Motor neuron (in vitro differentiated cells): ENCODE measurements at regions not wholly inside any gene's neighbourhood (a gene's known extent, or its start where the extent isn't known, plus 50 kb on each side); places are given as distances from the start of the nearest gene placed in this dataset.

Experiments used
- ATAC-seq, 8 experiments: fragments of 200-7000 bp; cut with Tn5 transposase; replicated peaks in 6 of 8; 2 replicates each; pipeline ENCODE4 v1.8.0; 2021; ENCODE audit warnings: mild to moderate bottlenecking in 8 of 8, moderate library complexity in 8 of 8
- H3K27ac ChIP-seq, 2 donors: fragments of 250-450 bp; sonication (Bioruptor Pico); 2 replicates each; pipeline ENCODE4 v1.9.0; 2021; ENCODE audit warnings: antibody characterized with exemption in 2 of 2, mild to moderate bottlenecking in 2 of 2, moderate library complexity in 1 of 2
- H3K4me1 ChIP-seq, 2 donors: fragments of 250-450 bp; sonication (Bioruptor Pico); replicated peaks in 1 of 2; 2 replicates each; pipeline ENCODE4 v1.6.1; 2021; ENCODE audit warnings: antibody characterized with exemption in 2 of 2, mild to moderate bottlenecking in 2 of 2, moderate library complexity in 1 of 2
- H3K4me3 ChIP-seq, 5 donors: fragments of 250-450 bp; sonication (Bioruptor Pico); 2 replicates each; pipeline ENCODE4 v1.9.0; 2021; ENCODE audit warnings: antibody characterized with exemption in 5 of 5, mild to moderate bottlenecking in 5 of 5, moderate library complexity in 4 of 5
- WGBS, 10 experiments: fragments of 450-650 bp; shearing (Covaris generic); methylation state at CpG; one replicate each; pipeline ENCODE4 v1.0.0; 2022; 5-methylcytosine and 5-hydroxymethylcytosine counted together
- in situ Hi-C, 9 experiments: fragments of 400-800 bp; cut with MboI; loops; one replicate each; pipeline ENCODE4 v1.15.0; 2021; ENCODE audit warnings: low sequenced_read_pairs in 9 of 9, low pct_unique_long_range_greater_than_20kb in 2 of 9; ENCODE audit not compliant: unreplicated experiment in 9 of 9

GRCh38 chr21:20537130-20537529, 461.1 kb upstream of the NCAM2 start:
- no peak for ATAC-seq

GRCh38 chr21:20538039-20538658, 460.1 kb upstream of the NCAM2 start:
- Histone ChIP-seq H3K27ac (no peak overlapping the region), H3K4me1 (no peaks in the 10 kb centered on the region), H3K4me3 (no peak overlapping the region)
- in situ Hi-C loops: no loop called here
- WGBS, 10 experiments: 20 to 100% methylated on average over 1 to 4 of the region's 5 CpGs; no CpG with 5 or more reads in 8 of the 10 experiments
- no peak for ATAC-seq

More at GRCh38 chr21:20537130-20537529, 461.1 kb upstream of the NCAM2 start:
- 56 to 100% (median 100%) methylated on average over 1 of the region's 1 CpG; no CpG with 5 or more reads in 3 of the 10 experiments for whole genome bisulfite sequencing, 10 experiments
- Histone ChIP-seq H3K4me3 (no peak overlapping the region), H3K4me1 (no peaks in the 10 kb centered on the region), H3K27ac (no peak overlapping the region)
- in situ Hi-C loops: no loop called here

- ATAC-seq: no peak
- H3K4me1 ChIP-seq: no peaks in the 10 kb centered on the region
- H3K27ac ChIP-seq: no peak overlapping the region
- in situ Hi-C loops: no loop called here
- H3K4me3 ChIP-seq: no peak overlapping the region
- 51 to 100% (median 89%) methylated on average over 1 to 10 of the region's 10 CpGs for WGBS, 10 experiments
Observed at GRCh38 chr21:20545454-20545853, 452.8 kb upstream of the NCAM2 start.

GRCh38 chr21:20551939-20552338, 446.3 kb upstream of the NCAM2 start:
- in situ Hi-C loops: no loop called here
- no peaks in the 10 kb centered on the region for H3K4me1 ChIP-seq
- no peak overlapping the region for H3K4me3 ChIP-seq
- ATAC-seq: no peak
- WGBS, 10 experiments: 0 to 100% (median 86%) methylated on average over 1 of the region's 1 CpG; no CpG with 5 or more reads in 5 of the 10 experiments
- no peak overlapping the region for H3K27ac ChIP-seq

- in situ Hi-C loops: no loop called here
- no peak overlapping the region for H3K27ac ChIP-seq
- 15 to 100% (median 97%) methylated on average over 1 to 3 of the region's 3 CpGs; no CpG with 5 or more reads in 1 of the 10 experiments for WGBS, 10 experiments
- ATAC-seq: peak in 1 of 8 experiments; percentile 94
- H3K4me1 ChIP-seq: no peaks in the 10 kb centered on the region
- no peak overlapping the region for H3K4me3 ChIP-seq
Observed at GRCh38 chr21:20554785-20555184, 443.4 kb upstream of the NCAM2 start.

GRCh38 chr21:20570824-20571232, 427.4 kb upstream of the NCAM2 start:
- in situ Hi-C loops: no loop called here
- peak in 2 of 8 experiments; percentile 49 to 92 for ATAC-seq
- no peaks in the 10 kb centered on the region for H3K4me1 ChIP-seq
- WGBS, 10 experiments: 0 to 80% (median 43%) methylated on average over 1 to 2 of the region's 2 CpGs; no CpG with 5 or more reads in 2 of the 10 experiments
- H3K4me3 ChIP-seq: no peak overlapping the region
- H3K27ac ChIP-seq: no peak overlapping the region

GRCh38 chr21:20572582-20572981, 425.6 kb upstream of the NCAM2 start:
- H3K4me3 ChIP-seq: no peak overlapping the region
- WGBS, 10 experiments: 6 to 97% (median 90%) methylated on average over 2 to 4 of the region's 4 CpGs
- in situ Hi-C loops: no loop called here
- no peaks in the 10 kb centered on the region for H3K4me1 ChIP-seq
- ATAC-seq: no peak
- no peak overlapping the region for H3K27ac ChIP-seq

- Histone ChIP-seq H3K27ac (no peak overlapping the region), H3K4me1 (no peaks in the 10 kb centered on the region), H3K4me3 (no peak overlapping the region)
- no peak for ATAC-seq
- WGBS, 10 experiments: 10 to 100% (median 79%) methylated on average over 1 of the region's 1 CpG; no CpG with 5 or more reads in 2 of the 10 experiments
- in situ Hi-C loops: no loop called here
Observed at GRCh38 chr21:20581361-20581760, 416.8 kb upstream of the NCAM2 start.

GRCh38 chr21:20591284-20591683, 406.9 kb upstream of the NCAM2 start:
- in situ Hi-C loops: no loop called here
- 0 to 100% (median 83%) methylated on average over 1 of the region's 1 CpG; no CpG with 5 or more reads in 1 of the 10 experiments for WGBS, 10 experiments
- ATAC-seq: peak in 2 of 8 experiments; percentile 39 to 64
- no peak overlapping the region for H3K27ac ChIP-seq
- no peaks in the 10 kb centered on the region for H3K4me1 ChIP-seq
- H3K4me3 ChIP-seq: no peak overlapping the region

GRCh38 chr21:20592463-20592862, 405.7 kb upstream of the NCAM2 start:
- ATAC-seq: peak in 2 of 8 experiments; percentile 75 to 76
- in situ Hi-C loops: no loop called here
- H3K4me1 ChIP-seq: no peaks in the 10 kb centered on the region
- no peak overlapping the region for H3K4me3 ChIP-seq
- H3K27ac ChIP-seq: no peak overlapping the region

GRCh38 chr21:20603236-20603635, 395.0 kb upstream of the NCAM2 start:
- ATAC-seq: no peak
- in situ Hi-C loops: no loop called here
- 33 to 100% (median 85%) methylated on average over 1 to 3 of the region's 3 CpGs for WGBS, 10 experiments

GRCh38 chr21:20611008-20611407, 387.2 kb upstream of the NCAM2 start:
- peak in 5 of 8 experiments; percentile 47 to 93 (median 78) for ATAC-seq
- Histone ChIP-seq H3K27ac (no peak overlapping the region), H3K4me3 (no peak overlapping the region), H3K4me1 (no peaks in the 10 kb centered on the region)
- in situ Hi-C loops: no loop called here
- 0 to 100% (median 58%) methylated on average over 1 to 4 of the region's 4 CpGs; no CpG with 5 or more reads in 1 of the 10 experiments for WGBS, 10 experiments

More at GRCh38 chr21:20603236-20603635, 395.0 kb upstream of the NCAM2 start:
- Histone ChIP-seq H3K27ac (no peak overlapping the region), H3K4me3 (no peak overlapping the region), H3K4me1 (no peaks in the 10 kb centered on the region)

- H3K4me1 ChIP-seq: no peaks in the 10 kb centered on the region
- peak in 2 of 8 experiments; percentile 73 to 86 for ATAC-seq
- H3K27ac ChIP-seq: no peak overlapping the region
- 40 to 100% (median 63%) methylated on average over 1 to 2 of the region's 2 CpGs; no CpG with 5 or more reads in 7 of the 10 experiments for WGBS, 10 experiments
- H3K4me3 ChIP-seq: no peak overlapping the region
- in situ Hi-C loops: no loop called here
Observed at GRCh38 chr21:20613654-20614053, 384.6 kb upstream of the NCAM2 start.

GRCh38 chr21:20617130-20617529, 381.1 kb upstream of the NCAM2 start:
- in situ Hi-C loops: no loop called here
- no peak for ATAC-seq
- Histone ChIP-seq H3K4me3 (no peak overlapping the region), H3K27ac (no peak overlapping the region), H3K4me1 (no peaks in the 10 kb centered on the region)
- WGBS, 10 experiments: 11 to 60% (median 43%) methylated on average over 1 to 6 of the region's 6 CpGs
